ES-I3 (cell line): ENCODE measurements at regions not wholly inside any gene's neighbourhood (a gene's known extent, or its start where the extent isn't known, plus 50 kb on each side); places are given as distances from the start of the nearest gene placed in this dataset.

Experiments
- H3K36me3 ChIP-seq: 2 replicates; pipeline ENCODE4 v1.6.1; 2013; ENCODE audit warnings: mild to moderate bottlenecking, low read length, control low read depth, moderate library complexity; ENCODE audit not compliant: insufficient read depth
- H3K4me1 ChIP-seq: 2 replicates; pipeline ENCODE4 v1.6.1; 2013; ENCODE audit warnings: mild to moderate bottlenecking, control low read depth, low read length; ENCODE audit not compliant: insufficient read depth
- H3K9ac ChIP-seq: 2 replicates; pipeline ENCODE4 v1.6.1; 2013; ENCODE audit warnings: low read depth, mild to moderate bottlenecking, low read length, moderate library complexity
- H3K9me3 ChIP-seq: 2 replicates; pipeline ENCODE4 v1.6.1; 2013; ENCODE audit warnings: mild to moderate bottlenecking, low read length, moderate library complexity; ENCODE audit not compliant: control insufficient read depth, insufficient read depth

DNA sequence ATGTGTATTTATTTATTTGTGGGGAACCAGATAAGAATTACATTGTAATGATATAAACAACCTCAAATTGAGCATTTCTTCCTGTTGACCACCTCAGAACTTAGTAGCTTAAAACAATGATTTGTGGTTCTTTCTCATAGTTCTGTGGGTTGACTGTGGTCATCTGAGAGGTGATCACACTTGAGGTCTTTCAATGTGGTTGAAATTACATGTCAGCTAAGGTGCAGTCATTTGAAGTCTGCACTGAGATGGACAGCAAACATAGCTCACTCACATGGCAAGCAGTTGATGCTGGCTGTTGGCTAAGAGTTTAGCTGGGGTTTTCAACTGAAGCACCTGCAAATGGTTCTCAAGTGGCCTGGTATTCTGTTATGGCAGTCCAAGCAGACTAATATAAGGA, 436.7 kb upstream of the MAP3K7 start:
- H3K4me1 ChIP-seq: no peaks in the 10 kb centered on the region
- no peaks in the 10 kb centered on the region for H3K9me3 ChIP-seq
- no peaks in the 10 kb centered on the region for H3K36me3 ChIP-seq
- H3K9ac ChIP-seq: no peak overlapping the region

GRCh38 chr6:91020744-91021143, 433.9 kb upstream of the MAP3K7 start:
- no peaks in the 10 kb centered on the region for H3K36me3 ChIP-seq
- no peak overlapping the region for H3K9ac ChIP-seq
- no peaks in the 10 kb centered on the region for H3K4me1 ChIP-seq
- H3K9me3 ChIP-seq: no peaks in the 10 kb centered on the region

DNA sequence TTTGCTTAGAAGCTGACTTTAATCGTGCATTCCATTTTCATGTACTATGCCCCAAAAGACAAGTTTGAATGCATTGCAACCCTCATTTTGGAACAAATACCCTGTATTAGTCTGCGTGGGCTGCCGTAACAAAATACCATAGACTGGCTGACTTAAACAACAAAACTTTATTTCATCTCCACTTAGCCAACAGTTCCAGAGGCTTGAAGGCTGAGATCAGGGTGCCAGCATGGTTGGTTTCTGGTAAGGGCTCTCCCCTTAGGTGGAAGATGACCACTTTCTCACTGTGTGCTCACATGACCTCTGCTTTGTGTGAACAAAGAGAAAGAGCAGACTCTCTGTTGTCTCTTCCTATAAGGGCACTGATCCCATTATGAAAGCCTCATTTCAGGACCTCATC, 431.7 kb upstream of the MAP3K7 start:
- H3K4me1 ChIP-seq: no peaks in the 10 kb centered on the region
- H3K9ac ChIP-seq: no peak overlapping the region
- no peaks in the 10 kb centered on the region for H3K9me3 ChIP-seq
- no peaks in the 10 kb centered on the region for H3K36me3 ChIP-seq

DNA sequence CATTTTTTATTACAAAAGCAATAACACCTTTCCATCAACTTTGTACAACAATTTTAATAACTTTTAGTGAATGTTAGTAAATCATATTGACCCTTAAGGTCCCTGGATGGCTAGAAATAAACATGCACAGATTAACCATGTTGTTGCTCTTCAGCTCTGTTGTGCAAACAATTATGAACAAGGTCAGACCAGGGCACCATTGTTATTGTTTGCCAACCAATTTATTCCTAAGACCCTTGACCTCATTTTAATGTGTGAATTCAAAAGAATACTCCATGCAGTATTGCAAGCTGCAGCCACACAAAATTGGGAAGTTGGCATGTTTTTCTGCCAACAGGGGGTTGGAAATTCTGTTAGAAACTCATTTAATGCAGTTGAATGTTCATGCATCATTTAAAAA, 426.6 kb upstream of the MAP3K7 start:
- Histone ChIP-seq H3K9me3 (no peaks in the 10 kb centered on the region), H3K4me1 (no peaks in the 10 kb centered on the region), H3K9ac (no peak overlapping the region), H3K36me3 (no peaks in the 10 kb centered on the region)

DNA sequence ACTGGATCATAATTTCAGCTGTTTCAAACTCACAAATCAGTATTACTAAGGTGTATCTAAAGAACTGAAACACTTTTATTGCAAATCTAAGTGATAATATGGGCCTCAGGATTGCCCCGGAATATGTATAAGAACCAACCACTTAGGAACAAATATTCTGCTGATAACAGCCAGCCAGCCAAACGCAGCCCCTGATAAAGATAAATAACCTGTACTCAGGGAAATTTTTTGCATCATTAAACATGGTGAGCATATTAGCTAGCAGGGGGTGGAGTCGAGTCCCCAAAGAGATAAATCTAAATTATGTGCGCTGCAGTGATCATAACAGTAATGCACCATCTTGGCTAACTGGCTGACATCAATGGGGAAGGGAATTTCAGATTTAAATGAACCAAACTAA, 410.2 kb upstream of the MAP3K7 start:
- Histone ChIP-seq H3K9ac (no peak overlapping the region), H3K4me1 (no peaks in the 10 kb centered on the region), H3K9me3 (no peaks in the 10 kb centered on the region), H3K36me3 (no peaks in the 10 kb centered on the region)

DNA sequence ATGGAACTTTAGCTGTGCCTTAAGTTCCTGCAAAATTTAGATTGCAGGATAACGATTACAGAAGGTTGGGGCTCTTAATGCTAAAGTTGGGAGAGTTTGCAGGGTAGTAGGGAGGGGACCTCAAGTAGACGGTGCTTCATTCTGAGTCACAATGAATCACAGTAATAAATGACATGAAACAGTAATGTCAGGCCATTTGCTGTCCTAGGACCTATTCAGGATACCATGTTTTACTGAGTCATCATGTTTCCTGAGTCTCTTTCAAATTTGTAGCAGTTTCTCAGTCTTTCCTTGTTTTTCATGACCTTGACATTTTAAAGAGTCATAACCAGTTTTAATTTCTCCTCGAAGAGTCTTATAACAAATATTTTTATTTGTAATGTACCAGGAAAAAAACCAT, 406.9 kb upstream of the MAP3K7 start:
- Histone ChIP-seq H3K4me1 (no peaks in the 10 kb centered on the region), H3K9ac (no peak overlapping the region), H3K9me3 (no peaks in the 10 kb centered on the region), H3K36me3 (no peaks in the 10 kb centered on the region)

GRCh38 chr6:90989763-90990162, 402.9 kb upstream of the MAP3K7 start:
- Histone ChIP-seq H3K9ac (no peak overlapping the region), H3K4me1 (no peaks in the 10 kb centered on the region), H3K36me3 (no peaks in the 10 kb centered on the region), H3K9me3 (no peaks in the 10 kb centered on the region)

DNA sequence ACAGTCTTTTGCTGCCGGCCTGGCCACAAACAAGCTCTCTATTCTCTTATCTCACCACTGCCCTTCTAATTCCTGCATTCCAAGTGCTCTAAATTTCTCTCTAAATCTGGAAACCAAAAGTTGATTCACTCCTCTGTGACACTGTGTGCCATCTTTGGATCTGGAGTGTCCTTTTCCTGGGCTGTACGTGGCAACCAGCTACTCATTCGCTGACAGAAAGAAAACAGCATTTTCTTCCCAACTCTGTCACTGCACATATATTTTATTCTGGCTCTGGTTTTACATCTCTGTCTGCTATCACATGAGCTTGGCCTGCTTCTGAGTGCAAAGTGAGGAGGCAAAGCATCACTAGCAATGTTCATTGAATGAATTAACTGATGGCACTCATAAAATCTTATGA, 397.2 kb upstream of the MAP3K7 start:
- Histone ChIP-seq H3K4me1 (no peaks in the 10 kb centered on the region), H3K36me3 (no peaks in the 10 kb centered on the region), H3K9ac (no peak overlapping the region), H3K9me3 (no peaks in the 10 kb centered on the region)

DNA sequence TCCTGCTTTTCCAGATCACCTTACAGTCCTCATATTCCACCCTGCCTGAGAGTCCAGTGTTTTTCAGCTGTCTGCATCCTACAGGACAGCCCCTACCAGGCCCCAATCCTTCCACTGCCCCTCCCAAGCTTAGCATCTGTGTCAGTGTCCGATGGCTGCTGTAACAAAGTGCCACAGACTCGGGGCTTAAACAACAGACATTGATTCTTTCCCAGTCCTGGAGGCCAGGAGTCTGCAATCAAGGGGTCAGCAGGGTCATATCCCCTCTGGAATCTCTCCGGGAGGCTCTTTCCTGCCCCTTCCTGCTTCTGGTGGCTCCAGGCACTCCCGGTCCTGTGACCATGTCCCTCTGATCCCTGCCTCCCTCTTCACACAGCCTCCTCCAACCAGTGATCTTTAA, 396.6 kb upstream of the MAP3K7 start:
- no peaks in the 10 kb centered on the region for H3K36me3 ChIP-seq
- no peak overlapping the region for H3K9ac ChIP-seq
- H3K9me3 ChIP-seq: no peaks in the 10 kb centered on the region
- H3K4me1 ChIP-seq: no peaks in the 10 kb centered on the region

GRCh38 chr6:90982581-90982980, 395.7 kb upstream of the MAP3K7 start:
- H3K4me1 ChIP-seq: no peaks in the 10 kb centered on the region
- no peaks in the 10 kb centered on the region for H3K36me3 ChIP-seq
- no peaks in the 10 kb centered on the region for H3K9me3 ChIP-seq
- no peak overlapping the region for H3K9ac ChIP-seq

- Histone ChIP-seq H3K9me3 (no peaks in the 10 kb centered on the region), H3K9ac (no peak overlapping the region), H3K4me1 (no peaks in the 10 kb centered on the region), H3K36me3 (no peaks in the 10 kb centered on the region)
Measured at GRCh38 chr6:90982051-90982450, 395.2 kb upstream of the MAP3K7 start.

GRCh38 chr6:90978046-90978445, 391.2 kb upstream of the MAP3K7 start:
- no peak overlapping the region for H3K9ac ChIP-seq
- H3K9me3 ChIP-seq: no peaks in the 10 kb centered on the region
- H3K36me3 ChIP-seq: no peaks in the 10 kb centered on the region

GRCh38 chr6:90977513-90977912, 390.6 kb upstream of the MAP3K7 start:
- H3K9ac ChIP-seq: no peak overlapping the region
- no peaks in the 10 kb centered on the region for H3K9me3 ChIP-seq
- H3K4me1 ChIP-seq: no peaks in the 10 kb centered on the region
- H3K36me3 ChIP-seq: no peaks in the 10 kb centered on the region

More at GRCh38 chr6:90978046-90978445, 391.2 kb upstream of the MAP3K7 start:
- H3K4me1 ChIP-seq: no peaks in the 10 kb centered on the region

- no peak overlapping the region for H3K9ac ChIP-seq
- H3K4me1 ChIP-seq: no peaks in the 10 kb centered on the region
- H3K36me3 ChIP-seq: no peaks in the 10 kb centered on the region
- no peaks in the 10 kb centered on the region for H3K9me3 ChIP-seq
Measured at GRCh38 chr6:90976341-90976740, 389.5 kb upstream of the MAP3K7 start.

DNA sequence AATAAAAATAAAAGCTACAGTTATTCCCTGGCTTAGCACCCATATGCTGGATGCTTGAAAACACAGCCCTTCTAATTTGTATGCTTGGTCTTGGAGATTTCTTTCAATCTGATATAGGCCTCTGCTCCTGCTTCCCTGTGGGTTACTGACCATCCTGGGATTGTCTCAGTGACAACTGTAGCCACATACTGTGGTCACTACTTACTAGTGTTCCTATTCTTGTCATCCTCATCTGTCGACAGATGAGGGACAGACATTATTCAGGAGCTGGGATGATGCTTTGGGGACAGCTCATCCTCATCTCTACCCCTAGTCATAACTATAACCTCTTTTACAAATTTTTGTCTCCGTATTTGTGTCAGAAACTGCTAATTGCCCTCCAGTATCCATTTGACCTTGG, 388.9 kb upstream of the MAP3K7 start:
- no peaks in the 10 kb centered on the region for H3K36me3 ChIP-seq
- no peaks in the 10 kb centered on the region for H3K9me3 ChIP-seq
- H3K4me1 ChIP-seq: no peaks in the 10 kb centered on the region
- H3K9ac ChIP-seq: no peak overlapping the region

- H3K36me3 ChIP-seq: no peaks in the 10 kb centered on the region
- no peaks in the 10 kb centered on the region for H3K9me3 ChIP-seq
- H3K9ac ChIP-seq: no peak overlapping the region
- no peaks in the 10 kb centered on the region for H3K4me1 ChIP-seq
Measured at GRCh38 chr6:90973188-90973587, 386.3 kb upstream of the MAP3K7 start.
